Kidney epithelial cell (primary cell): ENCODE measurements at regions not wholly inside any gene's neighbourhood (a gene's known extent, or its start where the extent isn't known, plus 50 kb on each side); places are given as distances from the start of the nearest gene placed in this dataset.

Experiments
- DNase-seq: peaks from one replicate; pipeline ENCODE4 v3.0.0-alpha.2; 2010; ENCODE audit warnings: low read depth
- H3K27me3 ChIP-seq: 2 replicates; pipeline ENCODE4 v1.6.0; 2011; ENCODE audit warnings: low read length; ENCODE audit not compliant: control insufficient read depth, insufficient read depth
- H3K36me3 ChIP-seq: 2 replicates; pipeline ENCODE4 v1.5.1; 2011; ENCODE audit warnings: low read length; ENCODE audit not compliant: control insufficient read depth, insufficient read depth
- H3K4me3 ChIP-seq: 2 replicates; pipeline ENCODE4 v1.5.1; 2011; ENCODE audit warnings: low read depth, mild to moderate bottlenecking, control low read depth, low read length
- CTCF ChIP-seq: IDR thresholded peaks from 2 replicates; pipeline ENCODE4 v1.5.1; 2011; ENCODE audit warnings: mild to moderate bottlenecking, moderate library complexity, low read length, control low read depth, inconsistent platforms; ENCODE audit not compliant: insufficient read depth, poor library complexity, severe bottlenecking

GRCh38 chr13:61685682-61686012 lies 270.0 kb upstream of the PCDH20 start:
- no peaks in the 10 kb centered on the region for H3K36me3 ChIP-seq
- no peak overlapping the region for H3K4me3 ChIP-seq
- DNase-seq, result no peak
- no peaks in the 10 kb centered on the region for H3K27me3 ChIP-seq
- TF ChIP-seq CTCF, result peak; percentile 50

- no peak for DNase-seq
- Histone ChIP-seq H3K27me3 (no peaks in the 10 kb centered on the region), H3K4me3 (no peak overlapping the region), H3K36me3 (no peaks in the 10 kb centered on the region)
- no peak for TF ChIP-seq CTCF
Observed at GRCh38 chr13:61684976-61685681, 269.5 kb upstream of the PCDH20 start.

- no peaks in the 10 kb centered on the region for H3K27me3 ChIP-seq
- no peak for DNase-seq
- no peaks in the 10 kb centered on the region for H3K36me3 ChIP-seq
- no peak for TF ChIP-seq CTCF
- H3K4me3 ChIP-seq, result no peak overlapping the region
Observed at GRCh38 chr13:61672756-61673155, 257.1 kb upstream of the PCDH20 start.

GRCh38 chr13:61670384-61671161 lies 254.9 kb upstream of the PCDH20 start:
- no peak overlapping the region for H3K4me3 ChIP-seq
- H3K36me3 ChIP-seq, result no peaks in the 10 kb centered on the region
- H3K27me3 ChIP-seq, result no peaks in the 10 kb centered on the region
- DNase-seq, result no peak
- TF ChIP-seq CTCF, result no peak

GRCh38 chr13:61664801-61665705 lies 249.4 kb upstream of the PCDH20 start:
- no peak for TF ChIP-seq CTCF
- Histone ChIP-seq H3K36me3 (no peaks in the 10 kb centered on the region), H3K4me3 (no peak overlapping the region), H3K27me3 (no peaks in the 10 kb centered on the region)
- DNase-seq, result peak; percentile 60
